ENCODE measurements at regions not wholly inside any gene's neighbourhood (a gene's known extent, or its start where the extent isn't known, plus 50 kb on each side); places are given as distances from the start of the nearest gene placed in this dataset.

DNA sequence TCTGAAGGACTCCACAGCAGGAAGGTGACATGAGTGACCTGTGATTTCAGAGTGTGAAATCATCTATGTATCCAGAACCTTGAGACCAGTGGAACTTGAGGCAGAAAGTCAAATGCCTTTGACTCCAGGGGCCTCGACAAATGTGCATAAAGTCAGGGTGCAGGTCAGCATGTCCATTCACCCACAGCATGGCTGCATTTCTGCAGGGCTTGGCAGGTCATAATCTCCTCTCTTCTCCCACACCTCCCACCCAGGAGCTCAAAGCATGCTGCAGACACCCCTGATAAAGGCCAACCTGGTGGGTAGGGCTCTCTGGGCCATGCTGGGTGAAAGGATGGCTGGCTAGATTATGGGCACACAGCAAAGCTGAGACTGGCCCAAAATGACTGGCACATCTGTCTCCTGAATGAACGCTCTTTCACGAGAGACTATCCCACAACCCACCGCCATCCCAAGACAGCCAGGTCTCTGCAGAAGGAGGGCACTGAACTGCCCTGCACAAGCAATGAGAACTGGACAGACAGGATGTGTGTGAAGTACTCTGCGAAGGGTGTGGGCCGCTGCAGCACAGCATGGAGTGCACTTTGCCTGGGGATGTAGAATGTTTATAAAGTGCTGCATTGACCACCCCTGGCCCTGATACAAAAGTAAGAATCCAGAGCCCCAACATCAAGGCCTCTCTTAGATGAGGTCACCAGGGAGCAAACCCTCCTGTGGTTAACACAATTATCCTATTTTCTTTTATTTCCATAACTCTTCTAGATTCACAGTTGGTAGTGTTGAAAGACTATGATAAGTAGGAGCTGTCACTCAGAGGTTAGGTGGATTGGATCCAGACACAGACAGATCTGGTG, 78.2 kb upstream of the NXT1 start:
- TF ChIP-seq POLR2A (IDR thresholded peaks at IDR 0.05; ENCODE audit: low read depth, low read length) (no peak), LARP7 (IDR thresholded peaks at IDR 0.05) (no peak), POLR2AphosphoS5 (IDR thresholded peaks at IDR 0.05; ENCODE audit: low read length) (no peak), CREM (IDR thresholded peaks at IDR 0.05; ENCODE audit: low read depth) (no peak), NR2C2 (IDR thresholded peaks at IDR 0.05; ENCODE audit: borderline replicate concordance, control insufficient read depth, insufficient read length, low read depth) (no peak), ZBED1 (IDR thresholded peaks at IDR 0.05; ENCODE audit: borderline replicate concordance) (no peak), CBX3 (IDR thresholded peaks at IDR 0.05; ENCODE audit: borderline replicate concordance, low read depth) (no peak), TAF1 (IDR thresholded peaks at IDR 0.05; ENCODE audit: borderline replicate concordance, low read depth, low read length) (no peak)
- TF ChIP-seq, protein P1, sequence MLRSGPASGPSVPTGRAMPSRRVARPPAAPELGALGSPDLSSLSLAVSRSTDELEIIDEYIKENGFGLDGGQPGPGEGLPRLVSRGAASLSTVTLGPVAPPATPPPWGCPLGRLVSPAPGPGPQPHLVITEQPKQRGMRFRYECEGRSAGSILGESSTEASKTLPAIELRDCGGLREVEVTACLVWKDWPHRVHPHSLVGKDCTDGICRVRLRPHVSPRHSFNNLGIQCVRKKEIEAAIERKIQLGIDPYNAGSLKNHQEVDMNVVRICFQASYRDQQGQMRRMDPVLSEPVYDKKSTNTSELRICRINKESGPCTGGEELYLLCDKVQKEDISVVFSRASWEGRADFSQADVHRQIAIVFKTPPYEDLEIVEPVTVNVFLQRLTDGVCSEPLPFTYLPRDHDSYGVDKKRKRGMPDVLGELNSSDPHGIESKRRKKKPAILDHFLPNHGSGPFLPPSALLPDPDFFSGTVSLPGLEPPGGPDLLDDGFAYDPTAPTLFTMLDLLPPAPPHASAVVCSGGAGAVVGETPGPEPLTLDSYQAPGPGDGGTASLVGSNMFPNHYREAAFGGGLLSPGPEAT (IDR thresholded peaks at IDR 0.05; ENCODE audit: low read depth): no peak
- TF ChIP-seq, protein P2, sequence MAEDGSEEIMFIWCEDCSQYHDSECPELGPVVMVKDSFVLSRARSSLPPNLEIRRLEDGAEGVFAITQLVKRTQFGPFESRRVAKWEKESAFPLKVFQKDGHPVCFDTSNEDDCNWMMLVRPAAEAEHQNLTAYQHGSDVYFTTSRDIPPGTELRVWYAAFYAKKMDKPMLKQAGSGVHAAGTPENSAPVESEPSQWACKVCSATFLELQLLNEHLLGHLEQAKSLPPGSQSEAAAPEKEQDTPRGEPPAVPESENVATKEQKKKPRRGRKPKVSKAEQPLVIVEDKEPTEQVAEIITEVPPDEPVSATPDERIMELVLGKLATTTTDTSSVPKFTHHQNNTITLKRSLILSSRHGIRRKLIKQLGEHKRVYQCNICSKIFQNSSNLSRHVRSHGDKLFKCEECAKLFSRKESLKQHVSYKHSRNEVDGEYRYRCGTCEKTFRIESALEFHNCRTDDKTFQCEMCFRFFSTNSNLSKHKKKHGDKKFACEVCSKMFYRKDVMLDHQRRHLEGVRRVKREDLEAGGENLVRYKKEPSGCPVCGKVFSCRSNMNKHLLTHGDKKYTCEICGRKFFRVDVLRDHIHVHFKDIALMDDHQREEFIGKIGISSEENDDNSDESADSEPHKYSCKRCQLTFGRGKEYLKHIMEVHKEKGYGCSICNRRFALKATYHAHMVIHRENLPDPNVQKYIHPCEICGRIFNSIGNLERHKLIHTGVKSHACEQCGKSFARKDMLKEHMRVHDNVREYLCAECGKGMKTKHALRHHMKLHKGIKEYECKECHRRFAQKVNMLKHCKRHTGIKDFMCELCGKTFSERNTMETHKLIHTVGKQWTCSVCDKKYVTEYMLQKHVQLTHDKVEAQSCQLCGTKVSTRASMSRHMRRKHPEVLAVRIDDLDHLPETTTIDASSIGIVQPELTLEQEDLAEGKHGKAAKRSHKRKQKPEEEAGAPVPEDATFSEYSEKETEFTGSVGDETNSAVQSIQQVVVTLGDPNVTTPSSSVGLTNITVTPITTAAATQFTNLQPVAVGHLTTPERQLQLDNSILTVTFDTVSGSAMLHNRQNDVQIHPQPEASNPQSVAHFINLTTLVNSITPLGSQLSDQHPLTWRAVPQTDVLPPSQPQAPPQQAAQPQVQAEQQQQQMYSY (CRISPR knock-in tag; IDR thresholded peaks at IDR 0.05): no peak

Measured in GM12878 (cell line).